ENCODE measurements at regions not wholly inside any gene's neighbourhood (a gene's known extent, or its start where the extent isn't known, plus 50 kb on each side); places are given as distances from the start of the nearest gene placed in this dataset.

DNA sequence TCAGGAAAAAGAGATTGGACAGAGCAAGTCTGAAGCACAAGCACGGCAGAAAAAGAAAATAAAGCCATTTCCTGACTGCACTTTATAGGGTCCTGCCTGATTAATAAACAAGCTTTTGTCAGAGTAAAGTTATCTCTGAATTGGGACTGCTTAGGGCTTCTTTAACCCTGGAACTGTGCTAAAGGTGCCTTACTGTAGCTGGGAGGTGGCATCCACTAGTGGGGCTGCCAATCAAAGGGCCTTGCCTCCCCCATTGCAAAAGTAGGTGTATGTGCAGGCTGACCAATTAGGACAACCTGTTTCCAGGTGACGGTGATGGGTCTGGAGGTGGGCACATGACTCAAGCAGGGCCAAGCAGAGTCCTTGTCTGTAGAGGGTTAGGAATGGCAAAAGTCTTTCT is 57.4 kb upstream of the RAPH1 start:
- no peak for DNase-seq
- Histone ChIP-seq H3K9me3 (no peaks in the 10 kb centered on the region), H3K27me3 (no peaks in the 10 kb centered on the region), H3K4me1 (no peaks in the 10 kb centered on the region), H3K36me3 (ENCODE audit: low read depth, missing control alignments) (no peaks in the 10 kb centered on the region), H3K27ac (no peak overlapping the region), H3K4me3 (no peak overlapping the region)
- WGBS, 2 donors: 64 to 72% methylated on average over 2 of the region's 2 CpGs
- TF ChIP-seq POLR2A (IDR thresholded peaks at IDR 0.05): no peak
- TF ChIP-seq, protein P1, sequence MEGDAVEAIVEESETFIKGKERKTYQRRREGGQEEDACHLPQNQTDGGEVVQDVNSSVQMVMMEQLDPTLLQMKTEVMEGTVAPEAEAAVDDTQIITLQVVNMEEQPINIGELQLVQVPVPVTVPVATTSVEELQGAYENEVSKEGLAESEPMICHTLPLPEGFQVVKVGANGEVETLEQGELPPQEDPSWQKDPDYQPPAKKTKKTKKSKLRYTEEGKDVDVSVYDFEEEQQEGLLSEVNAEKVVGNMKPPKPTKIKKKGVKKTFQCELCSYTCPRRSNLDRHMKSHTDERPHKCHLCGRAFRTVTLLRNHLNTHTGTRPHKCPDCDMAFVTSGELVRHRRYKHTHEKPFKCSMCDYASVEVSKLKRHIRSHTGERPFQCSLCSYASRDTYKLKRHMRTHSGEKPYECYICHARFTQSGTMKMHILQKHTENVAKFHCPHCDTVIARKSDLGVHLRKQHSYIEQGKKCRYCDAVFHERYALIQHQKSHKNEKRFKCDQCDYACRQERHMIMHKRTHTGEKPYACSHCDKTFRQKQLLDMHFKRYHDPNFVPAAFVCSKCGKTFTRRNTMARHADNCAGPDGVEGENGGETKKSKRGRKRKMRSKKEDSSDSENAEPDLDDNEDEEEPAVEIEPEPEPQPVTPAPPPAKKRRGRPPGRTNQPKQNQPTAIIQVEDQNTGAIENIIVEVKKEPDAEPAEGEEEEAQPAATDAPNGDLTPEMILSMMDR (IDR thresholded peaks at IDR 0.05): no peak
- intact Hi-C loops (cut with DNase I; ENCODE audit: low total_unique reads): no loop called here

DNA sequence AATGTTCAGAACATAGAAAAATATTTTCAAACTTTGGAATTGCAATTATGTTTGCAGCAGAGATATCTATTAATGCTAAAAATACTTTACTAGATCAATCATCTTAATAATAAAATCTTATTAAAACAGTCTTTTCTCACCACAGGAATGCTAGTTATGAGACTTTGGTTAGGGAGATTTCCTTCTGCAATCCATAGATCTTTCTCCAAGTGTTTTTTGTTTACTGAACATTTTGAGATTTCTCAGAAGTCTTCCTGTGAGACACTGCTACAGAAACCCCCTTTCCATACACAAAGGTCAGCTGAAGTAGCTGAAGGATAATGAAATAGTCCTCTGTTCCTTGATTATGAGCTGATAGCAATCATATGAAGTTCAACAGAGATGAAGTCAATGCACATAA is 59.4 kb upstream of the RAPH1 start:
- no peak for TF ChIP-seq POLR2A (IDR thresholded peaks at IDR 0.05)
- TF ChIP-seq, protein P1 (IDR thresholded peaks at IDR 0.05): no peak
- no peak for DNase-seq
- no peak overlapping the region for H3K4me3 ChIP-seq
- H3K27ac ChIP-seq: no peak overlapping the region
- intact Hi-C loops (cut with DNase I; ENCODE audit: low total_unique reads): no loop called here
- no peaks in the 10 kb centered on the region for H3K27me3 ChIP-seq
- no peaks in the 10 kb centered on the region for H3K4me1 ChIP-seq
- H3K9me3 ChIP-seq: no peaks in the 10 kb centered on the region
- no peaks in the 10 kb centered on the region for H3K36me3 ChIP-seq (ENCODE audit: low read depth, missing control alignments)

DNA sequence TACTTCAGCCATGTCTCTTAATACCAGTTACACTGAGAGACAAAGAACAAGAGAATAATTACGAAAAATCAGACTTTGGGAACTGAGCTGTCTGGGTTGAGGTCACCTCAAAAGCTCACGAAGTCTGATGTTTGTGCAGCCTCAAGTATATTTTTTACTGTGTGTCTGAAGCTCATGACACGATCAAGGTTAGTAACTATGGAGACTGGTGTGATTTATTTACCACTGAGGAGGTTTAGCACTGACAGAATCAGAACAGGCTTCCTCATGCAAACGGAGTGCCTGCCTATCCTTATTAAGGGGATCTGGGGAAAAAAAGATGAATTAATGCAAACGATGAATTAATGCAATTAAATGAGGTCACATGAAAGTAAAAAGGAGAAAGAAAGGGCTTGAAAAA is 61.1 kb upstream of the RAPH1 start:
- Histone ChIP-seq H3K9me3 (no peaks in the 10 kb centered on the region), H3K27ac (no peak overlapping the region), H3K4me3 (no peak overlapping the region), H3K4me1 (no peaks in the 10 kb centered on the region), H3K36me3 (ENCODE audit: low read depth, missing control alignments) (no peaks in the 10 kb centered on the region), H3K27me3 (no peaks in the 10 kb centered on the region)
- TF ChIP-seq, protein P1 (IDR thresholded peaks at IDR 0.05): no peak
- TF ChIP-seq POLR2A (IDR thresholded peaks at IDR 0.05): no peak
- intact Hi-C loops (cut with DNase I; ENCODE audit: low total_unique reads): no loop called here
- 80 to 85% methylated on average over 5 of the region's 5 CpGs for WGBS, 2 donors
- no peak for DNase-seq

DNA sequence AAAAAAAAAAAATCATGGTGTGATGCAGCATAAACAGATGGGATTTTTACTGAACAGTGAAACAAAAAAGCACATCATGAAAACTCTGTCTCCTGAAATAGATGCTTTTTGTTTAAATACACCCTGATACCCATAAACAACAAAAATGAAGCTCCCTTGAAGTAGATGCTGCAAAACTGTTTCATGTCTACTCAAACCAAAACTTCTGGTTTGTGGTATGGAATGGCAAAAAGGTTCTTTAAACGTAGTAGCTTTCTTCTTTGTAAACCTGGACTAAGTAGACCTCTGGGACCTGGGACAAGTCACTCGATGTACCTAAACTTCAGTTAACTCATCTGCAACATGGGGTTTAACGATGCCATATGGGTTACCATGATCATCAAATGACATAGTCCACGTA is 64.4 kb upstream of the RAPH1 start:
- intact Hi-C loops (cut with DNase I; ENCODE audit: low total_unique reads): no loop called here
- H3K27ac ChIP-seq: no peak overlapping the region
- WGBS, 2 donors: 85 to 88% methylated on average over 4 of the region's 4 CpGs
- H3K4me1 ChIP-seq: no peaks in the 10 kb centered on the region
- H3K36me3 ChIP-seq (ENCODE audit: low read depth, missing control alignments): no peaks in the 10 kb centered on the region
- no peaks in the 10 kb centered on the region for H3K27me3 ChIP-seq
- no peak overlapping the region for H3K4me3 ChIP-seq
- TF ChIP-seq, protein P1 (IDR thresholded peaks at IDR 0.05): no peak
- no peak for TF ChIP-seq POLR2A (IDR thresholded peaks at IDR 0.05)
- no peak for DNase-seq
- no peaks in the 10 kb centered on the region for H3K9me3 ChIP-seq

DNA sequence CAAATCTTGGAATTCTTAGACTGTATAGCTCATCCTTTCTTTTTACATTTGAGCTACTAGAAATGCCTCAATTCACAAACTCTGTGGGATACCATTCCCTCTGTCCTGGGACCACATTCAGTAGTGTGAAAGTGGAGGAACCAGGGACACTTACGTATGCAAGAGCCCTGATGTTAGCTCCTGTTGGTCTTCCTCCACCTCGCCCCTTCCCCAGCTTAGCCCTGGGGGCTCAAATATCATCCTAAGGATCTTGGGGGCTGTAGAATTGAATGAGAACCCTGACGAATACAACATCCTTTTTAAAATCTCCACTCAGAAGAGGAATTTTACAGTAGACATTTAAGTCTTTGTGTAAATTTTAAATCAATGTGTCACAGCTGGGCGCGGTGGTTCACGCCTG is 65.2 kb upstream of the RAPH1 start:
- Histone ChIP-seq H3K27me3 (no peaks in the 10 kb centered on the region), H3K36me3 (ENCODE audit: low read depth, missing control alignments) (no peaks in the 10 kb centered on the region), H3K27ac (no peak overlapping the region), H3K4me3 (no peak overlapping the region), H3K9me3 (no peaks in the 10 kb centered on the region), H3K4me1 (no peaks in the 10 kb centered on the region)
- WGBS, 2 donors: 95% methylated on average over 6 of the region's 6 CpGs
- TF ChIP-seq, protein P1 (IDR thresholded peaks at IDR 0.05): no peak
- TF ChIP-seq POLR2A (IDR thresholded peaks at IDR 0.05): no peak
- intact Hi-C loops (cut with DNase I; ENCODE audit: low total_unique reads): no loop called here
- DNase-seq: no peak

All from testis (tissue), 2 donors.